ENCODE measurements at regions not wholly inside any gene's neighbourhood (a gene's known extent, or its start where the extent isn't known, plus 50 kb on each side); places are given as distances from the start of the nearest gene placed in this dataset.

GRCh38 chr11:71309181-71309580 lies 56.8 kb upstream of the SHANK2 start:
- no peaks in the 10 kb centered on the region for H3K27me3 ChIP-seq (replicated peaks in 1 of 4; ENCODE audit: control extremely low read depth in 1 of 4, control insufficient read depth in 3 of 4, insufficient read depth in 4 of 4, low read length in 3 of 4)
- H3K36me3 ChIP-seq (replicated peaks in 1 of 2; ENCODE audit: control extremely low read depth in 1 of 2, control insufficient read depth in 1 of 2, extremely low read depth in 1 of 2, insufficient read depth in 2 of 2, low read length in 1 of 2): no peaks in the 10 kb centered on the region
- Mint-ChIP-seq H3K27me3 (peaks cover 6% of the 10 kb centered on the region), H3K4me1 (no peaks in the 10 kb centered on the region), H3K4me3 (no peak overlapping the region), H3K9me3 (ENCODE audit: insufficient read depth) (no peaks in the 10 kb centered on the region), H3K27ac (no peak overlapping the region)
- H3K4me1 ChIP-seq (ENCODE audit: control insufficient read depth in 2 of 2, insufficient read depth in 2 of 2, low read length in 2 of 2): no peaks in the 10 kb centered on the region
- H3K4me3 ChIP-seq (ENCODE audit: control extremely low read depth in 1 of 5, extremely low read depth in 1 of 5, insufficient read depth in 1 of 5, low read depth in 2 of 5, low read length in 4 of 5): no peak overlapping the region
- TF ChIP-seq CTCF (IDR thresholded peaks at IDR 0.05) (no peak), EZH2 (IDR thresholded peaks at IDR 0.05; ENCODE audit: borderline replicate concordance, insufficient read depth, low read depth, low read length, poor library complexity, severe bottlenecking) (no peak)
- H2AFZ ChIP-seq (ENCODE audit: insufficient read depth, low read depth, low read length, poor library complexity, severe bottlenecking): no peak overlapping the region
- DNase-seq (no peak), ATAC-seq (ENCODE audit: low read depth) (no peak)
- no peak overlapping the region for H3K27ac ChIP-seq (ENCODE audit: low read length in 2 of 2)
- no peaks in the 10 kb centered on the region for H4K20me1 ChIP-seq (ENCODE audit: control insufficient read depth, insufficient read depth, low read length, poor library complexity, severe bottlenecking)
- intact Hi-C loops (cut with micrococcal nuclease): no loop called here
- no peak overlapping the region for H3K9ac ChIP-seq (ENCODE audit: low read length)
- CTCF ChIA-PET: interaction anchor here (1.7 kb wide), 1 partner anchor 11 kb away, joined by 3 read pairs; no protein-coding TSS in a partner anchor
- no peaks in the 10 kb centered on the region for H3K79me2 ChIP-seq (ENCODE audit: control insufficient read depth, insufficient read depth, low read length)
- POLR2A ChIA-PET: no interaction called here
- H3K4me2 ChIP-seq (replicated peaks; ENCODE audit: low read depth, low read length, poor library complexity, severe bottlenecking): no peak overlapping the region
- peaks cover 0 to 7% (median 0%) of the 10 kb centered on the region in 3 donors for H3K9me3 ChIP-seq (ENCODE audit: control extremely low read depth in 1 of 3, control insufficient read depth in 2 of 3, insufficient read depth in 1 of 3, low read length in 2 of 3)
- WGBS (ENCODE audit: insufficient coverage): 94% methylated on average over 6 of the region's 7 CpGs

GRCh38 chr11:71307811-71308645 lies 55.7 kb upstream of the SHANK2 start:
- no peaks in the 10 kb centered on the region for H3K27me3 ChIP-seq (replicated peaks in 1 of 4; ENCODE audit: control extremely low read depth in 1 of 4, control insufficient read depth in 3 of 4, insufficient read depth in 4 of 4, low read length in 3 of 4)
- H3K4me3 Mint-ChIP-seq: no peak overlapping the region
- no peaks in the 10 kb centered on the region for H3K9me3 Mint-ChIP-seq (ENCODE audit: insufficient read depth)
- H3K27ac ChIP-seq (ENCODE audit: low read length in 2 of 2): no peak overlapping the region
- no peak overlapping the region for H3K4me2 ChIP-seq (replicated peaks; ENCODE audit: low read depth, low read length, poor library complexity, severe bottlenecking)
- no peak overlapping the region for H3K27ac Mint-ChIP-seq
- no peak overlapping the region for H3K9ac ChIP-seq (ENCODE audit: low read length)
- H2AFZ ChIP-seq (ENCODE audit: insufficient read depth, low read depth, low read length, poor library complexity, severe bottlenecking): no peak overlapping the region
- WGBS (ENCODE audit: insufficient coverage): 88% methylated on average over 4 of the region's 5 CpGs
- ATAC-seq (ENCODE audit: low read depth) (no peak), DNase-seq (no peak)
- peaks cover 0 to 7% (median 0%) of the 10 kb centered on the region in 3 donors for H3K9me3 ChIP-seq (ENCODE audit: control extremely low read depth in 1 of 3, control insufficient read depth in 2 of 3, insufficient read depth in 1 of 3, low read length in 2 of 3)
- ChIA-PET CTCF (no interaction called here), POLR2A (no interaction called here)
- TF ChIP-seq EZH2 (IDR thresholded peaks at IDR 0.05; ENCODE audit: borderline replicate concordance, insufficient read depth, low read depth, low read length, poor library complexity, severe bottlenecking): no peak
- TF ChIP-seq CTCF (IDR thresholded peaks at IDR 0.05): no peak
- H3K36me3 ChIP-seq (replicated peaks in 1 of 2; ENCODE audit: control extremely low read depth in 1 of 2, control insufficient read depth in 1 of 2, extremely low read depth in 1 of 2, insufficient read depth in 2 of 2, low read length in 1 of 2): no peaks in the 10 kb centered on the region
- H3K4me1 ChIP-seq (ENCODE audit: control insufficient read depth in 2 of 2, insufficient read depth in 2 of 2, low read length in 2 of 2): no peaks in the 10 kb centered on the region
- H3K4me1 Mint-ChIP-seq: no peaks in the 10 kb centered on the region
- H3K79me2 ChIP-seq (ENCODE audit: control insufficient read depth, insufficient read depth, low read length): no peaks in the 10 kb centered on the region
- intact Hi-C loops (cut with micrococcal nuclease): no loop called here
- no peak overlapping the region for H3K4me3 ChIP-seq (ENCODE audit: control extremely low read depth in 1 of 5, extremely low read depth in 1 of 5, insufficient read depth in 1 of 5, low read depth in 2 of 5, low read length in 4 of 5)
- H3K27me3 Mint-ChIP-seq: peaks cover 6% of the 10 kb centered on the region
- no peaks in the 10 kb centered on the region for H4K20me1 ChIP-seq (ENCODE audit: control insufficient read depth, insufficient read depth, low read length, poor library complexity, severe bottlenecking)

Data from B cell (primary cell).